ENCODE measurements at regions not wholly inside any gene's neighbourhood (a gene's known extent, or its start where the extent isn't known, plus 50 kb on each side); places are given as distances from the start of the nearest gene placed in this dataset.
A peak's percentile ranks its signal among the peaks of the same experiment; 100 is the strongest.

- Histone ChIP-seq H3K36me3 (replicated peaks; ENCODE audit: insufficient read depth, low read depth) (no peaks in the 10 kb centered on the region), H3K27ac (no peak overlapping the region), H3K4me1 (ENCODE audit: insufficient read depth) (peaks cover 9% of the 10 kb centered on the region), H4K20me1 (ENCODE audit: insufficient read depth, poor library complexity, severe bottlenecking) (no peaks in the 10 kb centered on the region), H2AFZ (no peak overlapping the region), H3K9me3 (ENCODE audit: low read depth) (no peaks in the 10 kb centered on the region), H3K79me2 (no peaks in the 10 kb centered on the region), H3K27me3 (no peaks in the 10 kb centered on the region), H3K9me2 (replicated peaks; ENCODE audit: insufficient read depth) (no peaks in the 10 kb centered on the region), H3K4me3 (no peak overlapping the region), H3K4me2 (no peak overlapping the region)
- 100% methylated on average over 2 of the region's 2 CpGs for WGBS (ENCODE audit: low lambda C conversion rate, missing lambda C conversion rate)
- no peak for DNase-seq (ENCODE audit: low spot score)
- no peak for TF ChIP-seq CTCF (IDR thresholded peaks at IDR 0.05; ENCODE audit: poor library complexity)
- TF ChIP-seq EZH2 (IDR thresholded peaks at IDR 0.05; ENCODE audit: borderline replicate concordance), result no peak
- no peak for TF ChIP-seq EZH2phosphoT487 (IDR thresholded peaks at IDR 0.05; ENCODE audit: low read depth, severe bottlenecking, unreplicated experiment)
These were observed 117.6 kb upstream of the FGF3 start for GRCh38 chr11:69936771-69937170.

GRCh38 chr11:69938206-69938605 lies 119.0 kb upstream of the FGF3 start:
- no peaks in the 10 kb centered on the region for H4K20me1 ChIP-seq (ENCODE audit: insufficient read depth, poor library complexity, severe bottlenecking)
- WGBS (ENCODE audit: low lambda C conversion rate, missing lambda C conversion rate), result 97% methylated on average over 13 of the region's 13 CpGs
- no peak overlapping the region for H3K4me2 ChIP-seq
- H3K4me3 ChIP-seq, result no peak overlapping the region
- H3K9me3 ChIP-seq (ENCODE audit: low read depth), result no peaks in the 10 kb centered on the region
- no peak overlapping the region for H2AFZ ChIP-seq
- no peaks in the 10 kb centered on the region for H3K79me2 ChIP-seq
- H3K9me2 ChIP-seq (replicated peaks; ENCODE audit: insufficient read depth), result no peaks in the 10 kb centered on the region
- no peak for DNase-seq (ENCODE audit: low spot score)
- H3K27me3 ChIP-seq, result no peaks in the 10 kb centered on the region
- H3K36me3 ChIP-seq (replicated peaks; ENCODE audit: insufficient read depth, low read depth), result no peaks in the 10 kb centered on the region
- no peak overlapping the region for H3K27ac ChIP-seq
- peaks cover 9% of the 10 kb centered on the region for H3K4me1 ChIP-seq (ENCODE audit: insufficient read depth)
- TF ChIP-seq CTCF (IDR thresholded peaks at IDR 0.05; ENCODE audit: poor library complexity) (no peak), EZH2 (IDR thresholded peaks at IDR 0.05; ENCODE audit: borderline replicate concordance) (no peak), EZH2phosphoT487 (IDR thresholded peaks at IDR 0.05; ENCODE audit: low read depth, severe bottlenecking, unreplicated experiment) (no peak)

GRCh38 chr11:69939551-69940245 lies 120.5 kb upstream of the FGF3 start:
- peak overlapping the region; percentile 72 for H3K27ac ChIP-seq
- no peak overlapping the region for H2AFZ ChIP-seq
- TF ChIP-seq EZH2 (IDR thresholded peaks at IDR 0.05; ENCODE audit: borderline replicate concordance), result no peak
- no peaks in the 10 kb centered on the region for H3K9me2 ChIP-seq (replicated peaks; ENCODE audit: insufficient read depth)
- no peak overlapping the region for H3K4me3 ChIP-seq
- no peaks in the 10 kb centered on the region for H3K9me3 ChIP-seq (ENCODE audit: low read depth)
- H3K27me3 ChIP-seq, result no peaks in the 10 kb centered on the region
- no peaks in the 10 kb centered on the region for H4K20me1 ChIP-seq (ENCODE audit: insufficient read depth, poor library complexity, severe bottlenecking)
- peak overlapping the region; percentile 23 for H3K4me2 ChIP-seq
- DNase-seq (ENCODE audit: low spot score), result peak; percentile 72
- 42% methylated on average over 28 of the region's 28 CpGs for WGBS (ENCODE audit: low lambda C conversion rate, missing lambda C conversion rate)
- peaks cover 9% of the 10 kb centered on the region for H3K4me1 ChIP-seq (ENCODE audit: insufficient read depth)
- H3K79me2 ChIP-seq, result no peaks in the 10 kb centered on the region
- H3K36me3 ChIP-seq (replicated peaks; ENCODE audit: insufficient read depth, low read depth), result no peaks in the 10 kb centered on the region

GRCh38 chr11:69940246-69940610 lies 121.0 kb upstream of the FGF3 start:
- H2AFZ ChIP-seq, result no peak overlapping the region
- H3K9me2 ChIP-seq (replicated peaks; ENCODE audit: insufficient read depth), result no peaks in the 10 kb centered on the region
- DNase-seq (ENCODE audit: low spot score), result no peak
- TF ChIP-seq EZH2 (IDR thresholded peaks at IDR 0.05; ENCODE audit: borderline replicate concordance) (no peak), CTCF (IDR thresholded peaks at IDR 0.05; ENCODE audit: poor library complexity) (no peak), EZH2phosphoT487 (IDR thresholded peaks at IDR 0.05; ENCODE audit: low read depth, severe bottlenecking, unreplicated experiment) (no peak)
- no peak overlapping the region for H3K4me2 ChIP-seq
- no peak overlapping the region for H3K4me3 ChIP-seq
- no peaks in the 10 kb centered on the region for H4K20me1 ChIP-seq (ENCODE audit: insufficient read depth, poor library complexity, severe bottlenecking)
- H3K79me2 ChIP-seq, result no peaks in the 10 kb centered on the region
- 80% methylated on average over 6 of the region's 6 CpGs for WGBS (ENCODE audit: low lambda C conversion rate, missing lambda C conversion rate)
- H3K27me3 ChIP-seq, result no peaks in the 10 kb centered on the region
- peaks cover 9% of the 10 kb centered on the region for H3K4me1 ChIP-seq (ENCODE audit: insufficient read depth)
- peak overlapping the region; percentile 72 for H3K27ac ChIP-seq
- H3K9me3 ChIP-seq (ENCODE audit: low read depth), result no peaks in the 10 kb centered on the region
- no peaks in the 10 kb centered on the region for H3K36me3 ChIP-seq (replicated peaks; ENCODE audit: insufficient read depth, low read depth)

Measured in hepatocyte (in vitro differentiated cells).